ENCODE measurements at regions not wholly inside any gene's neighbourhood (a gene's known extent, or its start where the extent isn't known, plus 50 kb on each side); places are given as distances from the start of the nearest gene placed in this dataset.

DNA sequence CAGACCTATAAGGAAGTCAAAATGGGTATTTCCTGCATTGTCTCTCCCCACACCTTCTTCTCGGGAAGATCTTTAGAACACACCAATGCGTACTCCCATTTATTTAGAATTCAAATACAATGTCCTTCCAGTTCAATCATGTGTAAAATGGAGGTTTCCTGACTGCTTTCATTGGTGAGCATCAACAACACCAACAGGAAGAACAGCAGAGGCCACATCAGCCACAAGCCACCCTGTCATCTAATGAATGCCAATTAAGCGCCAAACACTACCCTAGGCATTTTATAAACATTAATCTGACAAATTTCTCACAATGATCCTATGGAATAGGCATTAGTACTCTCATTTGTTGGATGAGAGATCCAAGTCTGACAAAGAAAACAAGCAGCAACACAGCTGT is 68.4 kb upstream of the SMLR1 start:
- H3K27me3 ChIP-seq (ENCODE audit: insufficient read depth, poor library complexity, severe bottlenecking) = no peaks in the 10 kb centered on the region
- no peak for DNase-seq (ENCODE audit: low read depth in 1 of 2, low spot score in 1 of 2)
- TF ChIP-seq POLR2AphosphoS5 (IDR thresholded peaks at IDR 0.05; ENCODE audit: low read depth) (no peak), SPI1 (IDR thresholded peaks at IDR 0.05; ENCODE audit: borderline replicate concordance, low read depth) (no peak), GABPA (IDR thresholded peaks at IDR 0.05; ENCODE audit: low read depth) (no peak)
- TF ChIP-seq, protein P1, sequence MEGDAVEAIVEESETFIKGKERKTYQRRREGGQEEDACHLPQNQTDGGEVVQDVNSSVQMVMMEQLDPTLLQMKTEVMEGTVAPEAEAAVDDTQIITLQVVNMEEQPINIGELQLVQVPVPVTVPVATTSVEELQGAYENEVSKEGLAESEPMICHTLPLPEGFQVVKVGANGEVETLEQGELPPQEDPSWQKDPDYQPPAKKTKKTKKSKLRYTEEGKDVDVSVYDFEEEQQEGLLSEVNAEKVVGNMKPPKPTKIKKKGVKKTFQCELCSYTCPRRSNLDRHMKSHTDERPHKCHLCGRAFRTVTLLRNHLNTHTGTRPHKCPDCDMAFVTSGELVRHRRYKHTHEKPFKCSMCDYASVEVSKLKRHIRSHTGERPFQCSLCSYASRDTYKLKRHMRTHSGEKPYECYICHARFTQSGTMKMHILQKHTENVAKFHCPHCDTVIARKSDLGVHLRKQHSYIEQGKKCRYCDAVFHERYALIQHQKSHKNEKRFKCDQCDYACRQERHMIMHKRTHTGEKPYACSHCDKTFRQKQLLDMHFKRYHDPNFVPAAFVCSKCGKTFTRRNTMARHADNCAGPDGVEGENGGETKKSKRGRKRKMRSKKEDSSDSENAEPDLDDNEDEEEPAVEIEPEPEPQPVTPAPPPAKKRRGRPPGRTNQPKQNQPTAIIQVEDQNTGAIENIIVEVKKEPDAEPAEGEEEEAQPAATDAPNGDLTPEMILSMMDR (IDR thresholded peaks at IDR 0.05; ENCODE audit: insufficient read depth, low read length) = no peak
- TF ChIP-seq, protein P2, sequence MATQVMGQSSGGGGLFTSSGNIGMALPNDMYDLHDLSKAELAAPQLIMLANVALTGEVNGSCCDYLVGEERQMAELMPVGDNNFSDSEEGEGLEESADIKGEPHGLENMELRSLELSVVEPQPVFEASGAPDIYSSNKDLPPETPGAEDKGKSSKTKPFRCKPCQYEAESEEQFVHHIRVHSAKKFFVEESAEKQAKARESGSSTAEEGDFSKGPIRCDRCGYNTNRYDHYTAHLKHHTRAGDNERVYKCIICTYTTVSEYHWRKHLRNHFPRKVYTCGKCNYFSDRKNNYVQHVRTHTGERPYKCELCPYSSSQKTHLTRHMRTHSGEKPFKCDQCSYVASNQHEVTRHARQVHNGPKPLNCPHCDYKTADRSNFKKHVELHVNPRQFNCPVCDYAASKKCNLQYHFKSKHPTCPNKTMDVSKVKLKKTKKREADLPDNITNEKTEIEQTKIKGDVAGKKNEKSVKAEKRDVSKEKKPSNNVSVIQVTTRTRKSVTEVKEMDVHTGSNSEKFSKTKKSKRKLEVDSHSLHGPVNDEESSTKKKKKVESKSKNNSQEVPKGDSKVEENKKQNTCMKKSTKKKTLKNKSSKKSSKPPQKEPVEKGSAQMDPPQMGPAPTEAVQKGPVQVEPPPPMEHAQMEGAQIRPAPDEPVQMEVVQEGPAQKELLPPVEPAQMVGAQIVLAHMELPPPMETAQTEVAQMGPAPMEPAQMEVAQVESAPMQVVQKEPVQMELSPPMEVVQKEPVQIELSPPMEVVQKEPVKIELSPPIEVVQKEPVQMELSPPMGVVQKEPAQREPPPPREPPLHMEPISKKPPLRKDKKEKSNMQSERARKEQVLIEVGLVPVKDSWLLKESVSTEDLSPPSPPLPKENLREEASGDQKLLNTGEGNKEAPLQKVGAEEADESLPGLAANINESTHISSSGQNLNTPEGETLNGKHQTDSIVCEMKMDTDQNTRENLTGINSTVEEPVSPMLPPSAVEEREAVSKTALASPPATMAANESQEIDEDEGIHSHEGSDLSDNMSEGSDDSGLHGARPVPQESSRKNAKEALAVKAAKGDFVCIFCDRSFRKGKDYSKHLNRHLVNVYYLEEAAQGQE (IDR thresholded peaks at IDR 0.05; ENCODE audit: insufficient replicate concordance, low read depth) = no peak
- no peak overlapping the region for H3K27ac ChIP-seq (replicated peaks)
- no peak overlapping the region for H3K4me3 ChIP-seq (replicated peaks; ENCODE audit: insufficient read depth, low read length)

DNA sequence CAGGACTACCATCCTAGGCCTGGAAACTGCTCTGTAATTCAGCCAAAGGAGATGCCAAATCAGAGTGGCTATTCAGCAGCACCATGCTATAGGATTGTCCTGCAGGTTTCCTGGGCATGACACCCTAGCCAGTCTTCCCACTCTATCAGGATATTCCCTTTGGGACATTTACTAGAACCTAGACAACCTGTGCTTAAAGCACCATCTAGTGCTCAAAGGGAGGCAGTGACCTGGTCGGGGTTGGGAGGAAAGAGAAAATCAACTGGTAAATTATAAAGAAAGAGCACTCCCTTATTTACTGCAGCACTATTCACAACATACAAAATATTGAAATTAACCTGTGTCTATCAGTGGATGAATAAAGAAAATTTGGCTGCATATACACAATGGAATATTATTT is 67.2 kb upstream of the SMLR1 start:
- no peak overlapping the region for H3K27ac ChIP-seq (replicated peaks)
- no peak for DNase-seq (ENCODE audit: low read depth in 1 of 2, low spot score in 1 of 2)
- TF ChIP-seq POLR2AphosphoS5 (IDR thresholded peaks at IDR 0.05; ENCODE audit: low read depth) = no peak
- no peak for TF ChIP-seq GABPA (IDR thresholded peaks at IDR 0.05; ENCODE audit: low read depth)
- TF ChIP-seq, protein P1 (IDR thresholded peaks at IDR 0.05; ENCODE audit: insufficient read depth, low read length) = no peak
- TF ChIP-seq, protein P2 (IDR thresholded peaks at IDR 0.05; ENCODE audit: insufficient replicate concordance, low read depth) = no peak
- TF ChIP-seq SPI1 (IDR thresholded peaks at IDR 0.05; ENCODE audit: borderline replicate concordance, low read depth) = no peak

DNA sequence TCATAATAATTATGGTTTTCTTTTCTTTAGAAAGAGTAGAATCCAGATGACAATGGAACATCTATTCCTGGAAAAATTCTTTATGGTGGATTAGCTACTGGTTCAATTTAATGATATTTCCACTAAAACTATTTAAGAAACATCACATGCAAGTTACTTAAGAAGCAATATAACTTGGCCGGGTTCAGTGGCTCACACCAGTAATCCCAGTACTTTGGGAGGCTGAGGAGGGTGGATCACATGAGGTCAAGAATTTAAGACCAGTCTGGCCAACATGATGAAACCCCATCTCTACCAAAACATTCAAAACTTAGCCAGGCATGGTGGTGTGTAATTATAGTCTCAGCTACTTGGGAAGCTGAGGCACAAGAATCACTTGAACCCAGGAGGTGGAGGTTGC is 65.9 kb upstream of the SMLR1 start:
- TF ChIP-seq POLR2AphosphoS5 (IDR thresholded peaks at IDR 0.05; ENCODE audit: low read depth) = no peak
- TF ChIP-seq, protein P2 (IDR thresholded peaks at IDR 0.05; ENCODE audit: insufficient replicate concordance, low read depth) = no peak
- no peak for TF ChIP-seq SPI1 (IDR thresholded peaks at IDR 0.05; ENCODE audit: borderline replicate concordance, low read depth)
- no peak for TF ChIP-seq GABPA (IDR thresholded peaks at IDR 0.05; ENCODE audit: low read depth)
- TF ChIP-seq, protein P1 (IDR thresholded peaks at IDR 0.05; ENCODE audit: insufficient read depth, low read length) = no peak
- no peak overlapping the region for H3K27ac ChIP-seq (replicated peaks)
- DNase-seq (ENCODE audit: low read depth in 1 of 2, low spot score in 1 of 2) = no peak
- no peaks in the 10 kb centered on the region for H3K27me3 ChIP-seq (ENCODE audit: insufficient read depth, poor library complexity, severe bottlenecking)
- no peak overlapping the region for H3K4me3 ChIP-seq (replicated peaks; ENCODE audit: insufficient read depth, low read length)

More for the DNA sequence above, 67.2 kb upstream of the SMLR1 start:
- H3K27me3 ChIP-seq (ENCODE audit: insufficient read depth, poor library complexity, severe bottlenecking) = no peaks in the 10 kb centered on the region
- H3K4me3 ChIP-seq (replicated peaks; ENCODE audit: insufficient read depth, low read length) = no peak overlapping the region
